ENCODE measurements at regions not wholly inside any gene's neighbourhood (a gene's known extent, or its start where the extent isn't known, plus 50 kb on each side); places are given as distances from the start of the nearest gene placed in this dataset.

- no peak overlapping the region for H3K4me3 Mint-ChIP-seq
- no peaks in the 10 kb centered on the region for H3K36me3 Mint-ChIP-seq (ENCODE audit: low read depth)
- peaks cover 9% of the 10 kb centered on the region for H3K27me3 Mint-ChIP-seq
Measured at GRCh38 chr9:109579191-109579948, 81.3 kb upstream of the PTPN3 start.

GRCh38 chr9:109582386-109582785, 84.3 kb upstream of the PTPN3 start:
- Mint-ChIP-seq H3K27ac (no peak overlapping the region), H3K27me3 (peaks cover 21% of the 10 kb centered on the region), H3K36me3 (ENCODE audit: low read depth) (no peaks in the 10 kb centered on the region), H3K4me1 (no peaks in the 10 kb centered on the region), H3K4me3 (no peak overlapping the region)
- no peak for ATAC-seq
- DNase-seq = no peak
- H3K9me3 ChIP-seq (ENCODE audit: control insufficient read depth, low read length, poor library complexity, severe bottlenecking) = no peaks in the 10 kb centered on the region

More at GRCh38 chr9:109579191-109579948, 81.3 kb upstream of the PTPN3 start:
- Mint-ChIP-seq H3K4me1 (no peaks in the 10 kb centered on the region), H3K27ac (no peak overlapping the region)
- no peaks in the 10 kb centered on the region for H3K9me3 ChIP-seq (ENCODE audit: control insufficient read depth, low read length, poor library complexity, severe bottlenecking)
- ATAC-seq (no peak), DNase-seq (no peak)

- no peak overlapping the region for H3K4me3 Mint-ChIP-seq
- ATAC-seq (no peak), DNase-seq (no peak)
- peaks cover 21% of the 10 kb centered on the region for H3K27me3 Mint-ChIP-seq
- no peak overlapping the region for H3K27ac Mint-ChIP-seq
- no peaks in the 10 kb centered on the region for H3K36me3 Mint-ChIP-seq (ENCODE audit: low read depth)
- no peaks in the 10 kb centered on the region for H3K4me1 Mint-ChIP-seq
- H3K9me3 ChIP-seq (ENCODE audit: control insufficient read depth, low read length, poor library complexity, severe bottlenecking) = no peaks in the 10 kb centered on the region
Measured at GRCh38 chr9:109584205-109584604, 86.1 kb upstream of the PTPN3 start.

- Mint-ChIP-seq H3K27me3 (peaks cover 24% of the 10 kb centered on the region), H3K36me3 (ENCODE audit: low read depth) (no peaks in the 10 kb centered on the region), H3K27ac (no peak overlapping the region), H3K4me1 (no peaks in the 10 kb centered on the region), H3K4me3 (no peak overlapping the region)
- no peaks in the 10 kb centered on the region for H3K9me3 ChIP-seq (ENCODE audit: control insufficient read depth, low read length, poor library complexity, severe bottlenecking)
- DNase-seq = no peak
- ATAC-seq = no peak
Measured at GRCh38 chr9:109585796-109586195, 87.7 kb upstream of the PTPN3 start.

- Mint-ChIP-seq H3K27me3 (peaks cover 28% of the 10 kb centered on the region), H3K4me1 (no peaks in the 10 kb centered on the region), H3K4me3 (no peak overlapping the region), H3K27ac (no peak overlapping the region), H3K36me3 (ENCODE audit: low read depth) (no peaks in the 10 kb centered on the region)
- DNase-seq (no peak), ATAC-seq (no peak)
- no peaks in the 10 kb centered on the region for H3K9me3 ChIP-seq (ENCODE audit: control insufficient read depth, low read length, poor library complexity, severe bottlenecking)
Measured at GRCh38 chr9:109586993-109587392, 88.9 kb upstream of the PTPN3 start.

- no peaks in the 10 kb centered on the region for H3K36me3 Mint-ChIP-seq (ENCODE audit: low read depth)
Measured at GRCh38 chr9:109588415-109588814, 90.3 kb upstream of the PTPN3 start.

GRCh38 chr9:109590966-109591365, 92.9 kb upstream of the PTPN3 start:
- H3K27me3 Mint-ChIP-seq = peaks cover 39% of the 10 kb centered on the region
- H3K4me3 Mint-ChIP-seq = no peak overlapping the region
- no peak overlapping the region for H3K27ac Mint-ChIP-seq
- no peaks in the 10 kb centered on the region for H3K36me3 Mint-ChIP-seq (ENCODE audit: low read depth)
- H3K4me1 Mint-ChIP-seq = no peaks in the 10 kb centered on the region
- no peak for ATAC-seq
- no peaks in the 10 kb centered on the region for H3K9me3 ChIP-seq (ENCODE audit: control insufficient read depth, low read length, poor library complexity, severe bottlenecking)
- DNase-seq = no peak

More at GRCh38 chr9:109588415-109588814, 90.3 kb upstream of the PTPN3 start:
- Mint-ChIP-seq H3K27ac (no peak overlapping the region), H3K4me1 (no peaks in the 10 kb centered on the region), H3K27me3 (peaks cover 38% of the 10 kb centered on the region), H3K4me3 (no peak overlapping the region)
- DNase-seq = no peak
- no peak for ATAC-seq
- H3K9me3 ChIP-seq (ENCODE audit: control insufficient read depth, low read length, poor library complexity, severe bottlenecking) = no peaks in the 10 kb centered on the region

- H3K27me3 Mint-ChIP-seq = peaks cover 32% of the 10 kb centered on the region
Measured at GRCh38 chr9:109591691-109592090, 93.6 kb upstream of the PTPN3 start.

GRCh38 chr9:109593612-109594011, 95.5 kb upstream of the PTPN3 start:
- no peak for ATAC-seq
- no peaks in the 10 kb centered on the region for H3K36me3 Mint-ChIP-seq (ENCODE audit: low read depth)
- peaks cover 27% of the 10 kb centered on the region for H3K27me3 Mint-ChIP-seq
- H3K4me1 Mint-ChIP-seq = no peaks in the 10 kb centered on the region
- H3K9me3 ChIP-seq (ENCODE audit: control insufficient read depth, low read length, poor library complexity, severe bottlenecking) = no peaks in the 10 kb centered on the region
- H3K27ac Mint-ChIP-seq = no peak overlapping the region
- no peak for DNase-seq
- no peak overlapping the region for H3K4me3 Mint-ChIP-seq

More at GRCh38 chr9:109591691-109592090, 93.6 kb upstream of the PTPN3 start:
- Mint-ChIP-seq H3K27ac (no peak overlapping the region), H3K36me3 (ENCODE audit: low read depth) (no peaks in the 10 kb centered on the region), H3K4me3 (no peak overlapping the region), H3K4me1 (no peaks in the 10 kb centered on the region)
- DNase-seq = no peak
- ATAC-seq = no peak
- no peaks in the 10 kb centered on the region for H3K9me3 ChIP-seq (ENCODE audit: control insufficient read depth, low read length, poor library complexity, severe bottlenecking)

- DNase-seq = no peak
- H3K27ac Mint-ChIP-seq = no peak overlapping the region
- no peak for ATAC-seq
- H3K36me3 Mint-ChIP-seq (ENCODE audit: low read depth) = no peaks in the 10 kb centered on the region
- H3K4me3 Mint-ChIP-seq = no peak overlapping the region
- no peaks in the 10 kb centered on the region for H3K4me1 Mint-ChIP-seq
- H3K9me3 ChIP-seq (ENCODE audit: control insufficient read depth, low read length, poor library complexity, severe bottlenecking) = no peaks in the 10 kb centered on the region
- peaks cover 24% of the 10 kb centered on the region for H3K27me3 Mint-ChIP-seq
Measured at GRCh38 chr9:109597496-109597895, 99.4 kb upstream of the PTPN3 start.

- ATAC-seq (no peak), DNase-seq (no peak)
- no peaks in the 10 kb centered on the region for H3K36me3 Mint-ChIP-seq (ENCODE audit: low read depth)
- H3K9me3 ChIP-seq (ENCODE audit: control insufficient read depth, low read length, poor library complexity, severe bottlenecking) = no peaks in the 10 kb centered on the region
- no peaks in the 10 kb centered on the region for H3K4me1 Mint-ChIP-seq
- H3K4me3 Mint-ChIP-seq = no peak overlapping the region
- H3K27me3 Mint-ChIP-seq = peaks cover 18% of the 10 kb centered on the region
- H3K27ac Mint-ChIP-seq = no peak overlapping the region
Measured at GRCh38 chr9:109599131-109599530, 101.0 kb upstream of the PTPN3 start.

GRCh38 chr9:109599711-109600110, 101.6 kb upstream of the PTPN3 start:
- no peaks in the 10 kb centered on the region for H3K36me3 Mint-ChIP-seq (ENCODE audit: low read depth)
- peaks cover 17% of the 10 kb centered on the region for H3K27me3 Mint-ChIP-seq
- H3K4me3 Mint-ChIP-seq = no peak overlapping the region
- H3K9me3 ChIP-seq (ENCODE audit: control insufficient read depth, low read length, poor library complexity, severe bottlenecking) = no peaks in the 10 kb centered on the region
- no peak overlapping the region for H3K27ac Mint-ChIP-seq
- DNase-seq = no peak
- no peaks in the 10 kb centered on the region for H3K4me1 Mint-ChIP-seq
- ATAC-seq = no peak

GRCh38 chr9:109600142-109600541, 102.0 kb upstream of the PTPN3 start:
- no peaks in the 10 kb centered on the region for H3K9me3 ChIP-seq (ENCODE audit: control insufficient read depth, low read length, poor library complexity, severe bottlenecking)
- H3K27me3 Mint-ChIP-seq = peaks cover 19% of the 10 kb centered on the region
- no peak overlapping the region for H3K4me3 Mint-ChIP-seq
- no peaks in the 10 kb centered on the region for H3K36me3 Mint-ChIP-seq (ENCODE audit: low read depth)
- no peaks in the 10 kb centered on the region for H3K4me1 Mint-ChIP-seq
- ATAC-seq = no peak
- H3K27ac Mint-ChIP-seq = no peak overlapping the region
- DNase-seq = no peak

- H3K4me1 Mint-ChIP-seq = no peaks in the 10 kb centered on the region
- no peak for ATAC-seq
Measured at GRCh38 chr9:109601181-109601580, 103.1 kb upstream of the PTPN3 start.

More at GRCh38 chr9:109601181-109601580, 103.1 kb upstream of the PTPN3 start:
- peaks cover 19% of the 10 kb centered on the region for H3K27me3 Mint-ChIP-seq
- no peak overlapping the region for H3K27ac Mint-ChIP-seq
- H3K36me3 Mint-ChIP-seq (ENCODE audit: low read depth) = no peaks in the 10 kb centered on the region
- no peak overlapping the region for H3K4me3 Mint-ChIP-seq
- no peak for DNase-seq
- H3K9me3 ChIP-seq (ENCODE audit: control insufficient read depth, low read length, poor library complexity, severe bottlenecking) = no peaks in the 10 kb centered on the region

Measured in T-helper 17 cell (primary cell).